ENCODE measurements at regions not wholly inside any gene's neighbourhood (a gene's known extent, or its start where the extent isn't known, plus 50 kb on each side); places are given as distances from the start of the nearest gene placed in this dataset.

DNA sequence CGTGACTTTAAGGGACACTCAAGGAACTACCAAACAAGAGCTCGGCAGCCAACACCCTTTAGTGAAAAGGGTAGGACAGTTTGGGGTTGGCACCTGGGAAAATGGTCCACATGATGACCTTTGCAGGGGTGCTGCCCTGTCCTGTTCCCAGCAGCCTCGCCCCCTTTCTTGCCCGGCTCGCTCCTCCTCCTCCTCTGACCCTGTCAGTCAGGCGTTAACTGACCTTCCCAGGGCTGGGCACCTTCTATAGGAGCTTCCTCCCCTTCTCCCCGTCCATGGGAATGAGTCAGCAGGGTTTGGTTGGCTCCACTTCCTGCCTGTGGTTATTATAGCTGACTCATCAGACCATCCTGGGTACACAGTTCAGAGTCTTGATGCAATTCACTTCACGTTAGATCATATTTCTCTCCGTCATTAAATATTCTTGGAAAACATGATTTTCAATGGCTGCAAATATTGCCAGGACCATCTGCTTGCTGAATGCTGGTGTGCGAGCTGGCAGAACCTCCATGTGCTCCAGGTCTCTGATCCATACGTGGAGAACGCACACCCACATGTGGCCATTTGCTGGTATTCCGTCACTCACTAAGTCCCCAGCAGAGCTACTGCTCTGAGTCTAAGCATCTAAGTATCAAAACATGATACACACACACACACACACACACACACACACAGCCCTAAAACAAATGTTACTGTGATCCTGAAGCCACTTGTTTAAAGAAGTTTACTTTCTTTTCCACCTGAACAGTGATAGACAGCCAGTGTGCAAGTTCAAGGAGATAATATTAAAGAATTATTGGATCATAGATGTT lies 185.0 kb downstream of the ANAPC1 start:
- TF ChIP-seq, protein P1, sequence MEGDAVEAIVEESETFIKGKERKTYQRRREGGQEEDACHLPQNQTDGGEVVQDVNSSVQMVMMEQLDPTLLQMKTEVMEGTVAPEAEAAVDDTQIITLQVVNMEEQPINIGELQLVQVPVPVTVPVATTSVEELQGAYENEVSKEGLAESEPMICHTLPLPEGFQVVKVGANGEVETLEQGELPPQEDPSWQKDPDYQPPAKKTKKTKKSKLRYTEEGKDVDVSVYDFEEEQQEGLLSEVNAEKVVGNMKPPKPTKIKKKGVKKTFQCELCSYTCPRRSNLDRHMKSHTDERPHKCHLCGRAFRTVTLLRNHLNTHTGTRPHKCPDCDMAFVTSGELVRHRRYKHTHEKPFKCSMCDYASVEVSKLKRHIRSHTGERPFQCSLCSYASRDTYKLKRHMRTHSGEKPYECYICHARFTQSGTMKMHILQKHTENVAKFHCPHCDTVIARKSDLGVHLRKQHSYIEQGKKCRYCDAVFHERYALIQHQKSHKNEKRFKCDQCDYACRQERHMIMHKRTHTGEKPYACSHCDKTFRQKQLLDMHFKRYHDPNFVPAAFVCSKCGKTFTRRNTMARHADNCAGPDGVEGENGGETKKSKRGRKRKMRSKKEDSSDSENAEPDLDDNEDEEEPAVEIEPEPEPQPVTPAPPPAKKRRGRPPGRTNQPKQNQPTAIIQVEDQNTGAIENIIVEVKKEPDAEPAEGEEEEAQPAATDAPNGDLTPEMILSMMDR (conservative IDR thresholded peaks at IDR 0.05; ENCODE audit: low read length) = peak; percentile 82
- TF ChIP-seq EZH2phosphoT487 (IDR thresholded peaks at IDR 0.05; ENCODE audit: borderline replicate concordance, low read depth, low read length) = no peak
